Sigmoid colon (tissue), 4 donors: ENCODE measurements at regions not wholly inside any gene's neighbourhood (a gene's known extent, or its start where the extent isn't known, plus 50 kb on each side); places are given as distances from the start of the nearest gene placed in this dataset.

Source experiments
- POLR2A ChIP-seq, 2 donors: fragments of 450-650 bp; IDR thresholded peaks; one replicate each; pipeline ENCODE4 v1.6.1; 2016; ENCODE audit warnings: antibody characterized with exemption in 2 of 2, mild to moderate bottlenecking in 2 of 2, moderate library complexity in 2 of 2
- POLR2AphosphoS5 ChIP-seq, 4 donors: sonication (generic); formaldehyde crosslinking; IDR thresholded peaks; one replicate each; pipeline ENCODE4 v1.6.1; 2017; ENCODE audit warnings: antibody characterized with exemption in 4 of 4
- TF ChIP-seq, protein P1 (sequence below), 4 experiments: fragments of 450-650 bp in 3 of 4; fragments of 200-600 bp in 1 of 4; IDR thresholded peaks; one replicate each; pipeline ENCODE4 v1.5.1; 2016 to 2019; ENCODE audit warnings: antibody characterized with exemption in 4 of 4, mild to moderate bottlenecking in 3 of 4, moderate library complexity in 2 of 4

DNA sequence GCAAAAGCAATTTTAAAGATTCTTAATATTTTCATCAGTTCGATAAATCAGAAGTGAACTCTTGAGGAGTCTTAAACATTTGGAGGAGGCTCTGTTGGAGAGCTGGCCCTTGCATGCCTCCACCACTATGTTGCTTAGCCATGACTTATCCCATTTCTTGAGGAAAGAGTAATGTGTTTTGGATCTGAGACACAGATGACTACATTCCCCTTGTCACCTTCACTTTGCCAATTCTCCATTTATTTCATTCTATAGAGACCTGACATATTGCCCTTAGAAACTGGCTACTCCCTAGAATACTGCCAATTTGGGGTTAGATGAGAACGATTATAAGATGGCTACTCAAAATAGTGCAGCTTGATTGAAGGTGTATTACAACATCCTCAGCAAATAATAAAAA lies 157.4 kb upstream of the TMEM260 start:
- TF ChIP-seq, protein P1, sequence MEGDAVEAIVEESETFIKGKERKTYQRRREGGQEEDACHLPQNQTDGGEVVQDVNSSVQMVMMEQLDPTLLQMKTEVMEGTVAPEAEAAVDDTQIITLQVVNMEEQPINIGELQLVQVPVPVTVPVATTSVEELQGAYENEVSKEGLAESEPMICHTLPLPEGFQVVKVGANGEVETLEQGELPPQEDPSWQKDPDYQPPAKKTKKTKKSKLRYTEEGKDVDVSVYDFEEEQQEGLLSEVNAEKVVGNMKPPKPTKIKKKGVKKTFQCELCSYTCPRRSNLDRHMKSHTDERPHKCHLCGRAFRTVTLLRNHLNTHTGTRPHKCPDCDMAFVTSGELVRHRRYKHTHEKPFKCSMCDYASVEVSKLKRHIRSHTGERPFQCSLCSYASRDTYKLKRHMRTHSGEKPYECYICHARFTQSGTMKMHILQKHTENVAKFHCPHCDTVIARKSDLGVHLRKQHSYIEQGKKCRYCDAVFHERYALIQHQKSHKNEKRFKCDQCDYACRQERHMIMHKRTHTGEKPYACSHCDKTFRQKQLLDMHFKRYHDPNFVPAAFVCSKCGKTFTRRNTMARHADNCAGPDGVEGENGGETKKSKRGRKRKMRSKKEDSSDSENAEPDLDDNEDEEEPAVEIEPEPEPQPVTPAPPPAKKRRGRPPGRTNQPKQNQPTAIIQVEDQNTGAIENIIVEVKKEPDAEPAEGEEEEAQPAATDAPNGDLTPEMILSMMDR (IDR thresholded peaks at IDR 0.05) = no peak
- no peak for TF ChIP-seq POLR2AphosphoS5 (IDR thresholded peaks at IDR 0.05)
- TF ChIP-seq POLR2A (IDR thresholded peaks at IDR 0.05) = no peak
